Smooth muscle cell (in vitro differentiated cells): ENCODE measurements at regions not wholly inside any gene's neighbourhood (a gene's known extent, or its start where the extent isn't known, plus 50 kb on each side); places are given as distances from the start of the nearest gene placed in this dataset.

Experiments used
- DNase-seq: peaks from one replicate; lab custom pipeline; 2025; ENCODE audit not compliant: unreplicated experiment; lab: John Stamatoyannopoulos, UW
- H2AFZ ChIP-seq: fragments of 200-600 bp; sonication (generic); 2 replicates; pipeline ENCODE4 v1.6.0; 2016; ENCODE audit warnings: antibody characterized with exemption, low read depth, mild to moderate bottlenecking
- H3F3A ChIP-seq: fragments of 200-600 bp; sonication (generic); 2 replicates; pipeline ENCODE4 v1.6.0; 2017; ENCODE audit warnings: antibody characterized with exemption, low read depth
- H3K27ac ChIP-seq: fragments of 200-600 bp; sonication (generic); 2 replicates; pipeline ENCODE4 v1.5.1; 2016; ENCODE audit warnings: low read depth, mild to moderate bottlenecking
- H3K27me3 ChIP-seq: fragments of 200-600 bp; sonication (generic); 2 replicates; pipeline ENCODE4 v1.6.1; 2016; ENCODE audit warnings: low read depth, mild to moderate bottlenecking
- H3K36me3 ChIP-seq: fragments of 200-600 bp; sonication (generic); 2 replicates; pipeline ENCODE4 v1.5.1; 2016; ENCODE audit warnings: low read depth
- H3K4me1 ChIP-seq: fragments of 200-600 bp; sonication (generic); 2 replicates; pipeline ENCODE4 v1.5.1; 2016; ENCODE audit warnings: low read depth
- H3K4me2 ChIP-seq: fragments of 200-600 bp; sonication (generic); 2 replicates; pipeline ENCODE4 v1.6.0; 2016; ENCODE audit warnings: mild to moderate bottlenecking
- H3K4me3 ChIP-seq: fragments of 200-600 bp; sonication (generic); 2 replicates; pipeline ENCODE4 v1.5.1; 2016; ENCODE audit warnings: mild to moderate bottlenecking
- H3K79me2 ChIP-seq: fragments of 200-600 bp; sonication (generic); 2 replicates; pipeline ENCODE4 v1.6.0; 2016; ENCODE audit warnings: low read depth, mild to moderate bottlenecking
- H3K9ac ChIP-seq: fragments of 200-600 bp; sonication (generic); 2 replicates; pipeline ENCODE4 v1.6.0; 2016; ENCODE audit warnings: low read depth
- H3K9me3 ChIP-seq: fragments of 200-600 bp; sonication (generic); replicated peaks from 2 replicates; pipeline ENCODE4 v1.5.1; 2016; ENCODE audit warnings: low read depth
- H4K20me1 ChIP-seq: fragments of 200-600 bp; sonication (generic); 2 replicates; pipeline ENCODE4 v1.6.0; 2016; ENCODE audit warnings: low read depth
- WGBS: methylation state at CpG from one replicate; pipeline ENCODE4 v1.1.7; 2016; ENCODE audit warnings: low lambda C conversion rate; 5-methylcytosine and 5-hydroxymethylcytosine counted together
- TF ChIP-seq, protein P1 (sequence below): fragments of 200-600 bp; sonication (generic); IDR thresholded peaks from 2 replicates; pipeline ENCODE4 v1.5.1; 2017; ENCODE audit warnings: borderline replicate concordance, mild to moderate bottlenecking, antibody characterized with exemption; ENCODE audit not compliant: insufficient read depth, poor library complexity, severe bottlenecking

- Histone ChIP-seq H3K79me2 (no peaks in the 10 kb centered on the region), H3K27me3 (no peaks in the 10 kb centered on the region), H3K4me1 (no peaks in the 10 kb centered on the region), H2AFZ (no peak overlapping the region), H3K27ac (no peak overlapping the region), H3K4me2 (no peak overlapping the region), H4K20me1 (no peaks in the 10 kb centered on the region), H3K36me3 (no peaks in the 10 kb centered on the region), H3K9me3 (no peaks in the 10 kb centered on the region), H3K4me3 (no peak overlapping the region), H3K9ac (no peak overlapping the region), H3F3A (no peaks in the 10 kb centered on the region)
- TF ChIP-seq, protein P1, sequence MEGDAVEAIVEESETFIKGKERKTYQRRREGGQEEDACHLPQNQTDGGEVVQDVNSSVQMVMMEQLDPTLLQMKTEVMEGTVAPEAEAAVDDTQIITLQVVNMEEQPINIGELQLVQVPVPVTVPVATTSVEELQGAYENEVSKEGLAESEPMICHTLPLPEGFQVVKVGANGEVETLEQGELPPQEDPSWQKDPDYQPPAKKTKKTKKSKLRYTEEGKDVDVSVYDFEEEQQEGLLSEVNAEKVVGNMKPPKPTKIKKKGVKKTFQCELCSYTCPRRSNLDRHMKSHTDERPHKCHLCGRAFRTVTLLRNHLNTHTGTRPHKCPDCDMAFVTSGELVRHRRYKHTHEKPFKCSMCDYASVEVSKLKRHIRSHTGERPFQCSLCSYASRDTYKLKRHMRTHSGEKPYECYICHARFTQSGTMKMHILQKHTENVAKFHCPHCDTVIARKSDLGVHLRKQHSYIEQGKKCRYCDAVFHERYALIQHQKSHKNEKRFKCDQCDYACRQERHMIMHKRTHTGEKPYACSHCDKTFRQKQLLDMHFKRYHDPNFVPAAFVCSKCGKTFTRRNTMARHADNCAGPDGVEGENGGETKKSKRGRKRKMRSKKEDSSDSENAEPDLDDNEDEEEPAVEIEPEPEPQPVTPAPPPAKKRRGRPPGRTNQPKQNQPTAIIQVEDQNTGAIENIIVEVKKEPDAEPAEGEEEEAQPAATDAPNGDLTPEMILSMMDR = no peak
- whole genome bisulfite sequencing = 93% methylated on average over 6 of the region's 6 CpGs
- DNase-seq = no peak
These were observed 211.5 kb upstream of the CSNK1A1L start for GRCh38 chr13:37316935-37317334.

DNA sequence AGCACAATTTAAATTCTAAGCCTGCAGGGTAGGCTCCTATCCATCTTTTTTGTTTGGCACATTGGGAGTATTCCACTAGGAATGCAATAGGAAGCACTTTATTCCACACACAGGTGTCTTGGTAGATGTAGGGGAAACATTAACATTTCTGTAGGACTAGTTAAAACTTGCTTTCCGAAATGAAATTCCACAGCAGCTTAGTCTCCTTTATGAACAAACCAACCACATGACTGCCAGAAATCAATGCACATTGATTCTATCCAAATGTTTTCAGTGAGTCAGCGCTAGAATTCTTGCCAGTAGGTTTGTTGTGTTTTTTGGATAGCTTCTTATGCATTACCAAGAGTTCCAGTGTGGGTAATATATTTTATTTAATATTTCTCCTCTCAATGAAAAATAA, 207.9 kb upstream of the CSNK1A1L start:
- DNase-seq = no peak
- Histone ChIP-seq H3K79me2 (no peaks in the 10 kb centered on the region), H3K4me1 (no peaks in the 10 kb centered on the region), H3K27ac (no peak overlapping the region), H3K9ac (no peak overlapping the region), H3K9me3 (no peaks in the 10 kb centered on the region), H3K27me3 (no peaks in the 10 kb centered on the region), H3F3A (no peaks in the 10 kb centered on the region), H3K36me3 (no peaks in the 10 kb centered on the region), H3K4me3 (no peak overlapping the region), H2AFZ (no peak overlapping the region), H4K20me1 (no peaks in the 10 kb centered on the region), H3K4me2 (no peak overlapping the region)
- TF ChIP-seq, protein P1 = no peak
- 85% methylated on average over 2 of the region's 2 CpGs for WGBS

GRCh38 chr13:37306778-37307544, 201.5 kb upstream of the CSNK1A1L start:
- H3K9me3 ChIP-seq = no peaks in the 10 kb centered on the region
- H3K4me1 ChIP-seq = peaks cover 2% of the 10 kb centered on the region
- no peaks in the 10 kb centered on the region for H4K20me1 ChIP-seq
- WGBS = 66% methylated on average over 4 of the region's 4 CpGs
- peak overlapping the region; percentile 25 for H3K9ac ChIP-seq
- peak overlapping the region; percentile 76 for H3K4me2 ChIP-seq
- no peak overlapping the region for H3K4me3 ChIP-seq
- H2AFZ ChIP-seq = no peak overlapping the region
- H3K36me3 ChIP-seq = no peaks in the 10 kb centered on the region
- no peaks in the 10 kb centered on the region for H3K27me3 ChIP-seq
- H3F3A ChIP-seq = no peaks in the 10 kb centered on the region
- H3K27ac ChIP-seq = peak overlapping the region; percentile 88
- DNase-seq = no peak
- TF ChIP-seq, protein P1 = no peak
- no peaks in the 10 kb centered on the region for H3K79me2 ChIP-seq

- peaks cover 2% of the 10 kb centered on the region for H3K4me1 ChIP-seq
- no peak for DNase-seq
- no peak overlapping the region for H3K27ac ChIP-seq
- no peaks in the 10 kb centered on the region for H3F3A ChIP-seq
- H3K36me3 ChIP-seq = no peaks in the 10 kb centered on the region
- TF ChIP-seq, protein P1 = no peak
- H3K4me3 ChIP-seq = no peak overlapping the region
- peak overlapping the region; percentile 61 for H2AFZ ChIP-seq
- H3K79me2 ChIP-seq = no peaks in the 10 kb centered on the region
- peak overlapping the region; percentile 11 for H3K4me2 ChIP-seq
- H3K9ac ChIP-seq = no peak overlapping the region
- H3K27me3 ChIP-seq = no peaks in the 10 kb centered on the region
- H4K20me1 ChIP-seq = no peaks in the 10 kb centered on the region
- H3K9me3 ChIP-seq = no peaks in the 10 kb centered on the region
- WGBS = 83% methylated on average over 2 of the region's 2 CpGs
These were observed 198.1 kb upstream of the CSNK1A1L start for GRCh38 chr13:37303606-37304005.
